Body of pancreas (tissue), 4 donors: ENCODE measurements at regions not wholly inside any gene's neighbourhood (a gene's known extent, or its start where the extent isn't known, plus 50 kb on each side); places are given as distances from the start of the nearest gene placed in this dataset.

Experiments
- ATAC-seq: fragments of 150-250 bp; one replicate; pipeline ENCODE4 v1.9.1; 2016
- DNase-seq, 4 donors: peaks; one replicate each; pipeline ENCODE4 v3.0.0-alpha.2; 2019
- H3K27ac ChIP-seq, 4 donors: fragments of 200-600 bp; sonication (generic); 1 replicate in 3 of 4; 2 replicates in 1 of 4; pipeline versions ENCODE4 v1.5.1 to v1.6.1; 2016 to 2019; ENCODE audit warnings: mild to moderate bottlenecking in 1 of 4, mixed read lengths in 1 of 4, moderate library complexity in 1 of 4
- H3K27me3 ChIP-seq, 2 donors: fragments of 200-600 bp; sonication (generic); one replicate each; pipeline ENCODE4 v1.6.0; 2016; ENCODE audit warnings: mild to moderate bottlenecking in 1 of 2
- H3K36me3 ChIP-seq, 2 donors: fragments of 200-600 bp; sonication (generic); replicated peaks in 1 of 2; 2 replicates each; pipeline ENCODE4 v1.5.1; 2016; ENCODE audit warnings: low read depth in 2 of 2; ENCODE audit not compliant: insufficient read depth in 1 of 2
- H3K4me1 ChIP-seq: fragments of 200-600 bp; sonication (generic); one replicate; pipeline ENCODE4 v1.6.0; 2016
- H3K4me3 ChIP-seq, 2 donors: fragments of 200-600 bp; sonication (generic); 1 replicate in 1 of 2; 2 replicates in 1 of 2; pipeline ENCODE4 v1.5.1; 2016 to 2019
- H3K9me3 ChIP-seq, 3 donors: fragments of 200-600 bp; sonication (generic); 1 replicate in 2 of 3; 2 replicates in 1 of 3; pipeline ENCODE4 v1.5.1; 2016
- POLR2A ChIP-seq, 3 donors: fragments of 450-650 bp; IDR thresholded peaks; one replicate each; pipeline ENCODE4 v1.6.1; 2016; ENCODE audit warnings: antibody characterized with exemption in 3 of 3, mild to moderate bottlenecking in 2 of 3
- WGBS, 2 donors: methylation state at CpG; one replicate each; pipeline ENCODE4 v1.1.5; 2017; 5-methylcytosine and 5-hydroxymethylcytosine counted together
- intact Hi-C: fragments of 100-400 bp; cut with DNase I; formaldehyde crosslinking; loops from one replicate; pipeline ENCODE4 v1.15.1; 2023
- TF ChIP-seq, protein P1 (sequence below), 7 experiments: fragments of 450-650 bp in 4 of 7; fragments of 200-600 bp in 3 of 7; sonication (generic) in 3 of 7; IDR thresholded peaks; one replicate each; pipeline ENCODE4 v1.5.1; 2016 to 2019; ENCODE audit warnings: antibody characterized with exemption in 7 of 7

DNA sequence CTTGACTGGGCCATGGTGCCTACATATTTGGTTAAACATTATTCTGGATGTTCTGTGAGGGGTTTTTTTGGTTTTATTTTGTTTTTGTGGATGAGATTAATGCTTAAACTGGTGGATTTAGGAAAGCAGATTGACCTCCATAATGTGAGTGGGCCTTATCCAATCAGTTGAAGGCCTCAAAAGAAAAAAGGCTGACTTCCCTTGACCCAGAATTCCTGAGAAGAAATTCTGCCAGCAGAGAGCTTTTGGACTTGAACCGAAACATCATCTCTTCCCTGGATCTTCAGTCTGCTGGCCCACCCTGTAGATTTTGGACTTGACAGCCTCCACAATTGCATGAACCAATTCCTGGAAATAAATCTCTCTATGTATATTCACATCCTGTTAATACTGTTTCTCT, 94.4 kb downstream of the ADRA2A start:
- Histone ChIP-seq H3K36me3 (no peaks in the 10 kb centered on the region), H3K9me3 (no peaks in the 10 kb centered on the region), H3K4me3 (no peak overlapping the region), H3K27ac (no peak overlapping the region), H3K27me3 (no peaks in the 10 kb centered on the region), H3K4me1 (no peaks in the 10 kb centered on the region)
- intact Hi-C loops: no loop called here
- DNase-seq (no peak), ATAC-seq (no peak)
- WGBS, 2 donors: 84 to 87% methylated on average over 1 of the region's 1 CpG
- TF ChIP-seq POLR2A (IDR thresholded peaks at IDR 0.05): no peak
- TF ChIP-seq, protein P1, sequence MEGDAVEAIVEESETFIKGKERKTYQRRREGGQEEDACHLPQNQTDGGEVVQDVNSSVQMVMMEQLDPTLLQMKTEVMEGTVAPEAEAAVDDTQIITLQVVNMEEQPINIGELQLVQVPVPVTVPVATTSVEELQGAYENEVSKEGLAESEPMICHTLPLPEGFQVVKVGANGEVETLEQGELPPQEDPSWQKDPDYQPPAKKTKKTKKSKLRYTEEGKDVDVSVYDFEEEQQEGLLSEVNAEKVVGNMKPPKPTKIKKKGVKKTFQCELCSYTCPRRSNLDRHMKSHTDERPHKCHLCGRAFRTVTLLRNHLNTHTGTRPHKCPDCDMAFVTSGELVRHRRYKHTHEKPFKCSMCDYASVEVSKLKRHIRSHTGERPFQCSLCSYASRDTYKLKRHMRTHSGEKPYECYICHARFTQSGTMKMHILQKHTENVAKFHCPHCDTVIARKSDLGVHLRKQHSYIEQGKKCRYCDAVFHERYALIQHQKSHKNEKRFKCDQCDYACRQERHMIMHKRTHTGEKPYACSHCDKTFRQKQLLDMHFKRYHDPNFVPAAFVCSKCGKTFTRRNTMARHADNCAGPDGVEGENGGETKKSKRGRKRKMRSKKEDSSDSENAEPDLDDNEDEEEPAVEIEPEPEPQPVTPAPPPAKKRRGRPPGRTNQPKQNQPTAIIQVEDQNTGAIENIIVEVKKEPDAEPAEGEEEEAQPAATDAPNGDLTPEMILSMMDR (IDR thresholded peaks at IDR 0.05): no peak

DNA sequence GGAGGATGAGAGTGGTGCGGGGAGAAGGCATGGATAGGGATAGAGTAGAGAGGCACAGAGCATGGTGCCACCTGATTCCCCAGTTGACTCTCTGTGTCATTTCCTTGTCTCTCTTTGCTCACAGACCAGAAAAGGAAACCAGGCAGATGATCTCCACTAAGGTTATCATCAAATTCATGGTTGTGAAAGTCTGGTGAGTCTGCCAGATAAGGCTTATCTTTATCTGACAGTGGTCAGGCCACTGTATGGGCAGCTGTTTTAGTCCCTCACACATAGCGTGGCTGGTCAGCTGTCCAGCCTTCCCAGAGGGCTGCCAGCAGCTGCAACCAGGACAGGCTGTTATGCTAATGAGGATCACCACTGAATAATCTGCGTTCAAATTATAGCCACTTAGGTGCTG, 99.0 kb downstream of the ADRA2A start:
- H3K4me3 ChIP-seq: no peak overlapping the region
- H3K27me3 ChIP-seq: no peaks in the 10 kb centered on the region
- WGBS, 2 donors: 74% methylated on average over 3 of the region's 3 CpGs
- TF ChIP-seq POLR2A (IDR thresholded peaks at IDR 0.05): no peak
- TF ChIP-seq, protein P1 (IDR thresholded peaks at IDR 0.05): no peak
- H3K27ac ChIP-seq: no peak overlapping the region
- no peaks in the 10 kb centered on the region for H3K4me1 ChIP-seq
- intact Hi-C loops: no loop called here
- ATAC-seq (no peak), DNase-seq (no peak)
- no peaks in the 10 kb centered on the region for H3K9me3 ChIP-seq
- H3K36me3 ChIP-seq: no peaks in the 10 kb centered on the region

DNA sequence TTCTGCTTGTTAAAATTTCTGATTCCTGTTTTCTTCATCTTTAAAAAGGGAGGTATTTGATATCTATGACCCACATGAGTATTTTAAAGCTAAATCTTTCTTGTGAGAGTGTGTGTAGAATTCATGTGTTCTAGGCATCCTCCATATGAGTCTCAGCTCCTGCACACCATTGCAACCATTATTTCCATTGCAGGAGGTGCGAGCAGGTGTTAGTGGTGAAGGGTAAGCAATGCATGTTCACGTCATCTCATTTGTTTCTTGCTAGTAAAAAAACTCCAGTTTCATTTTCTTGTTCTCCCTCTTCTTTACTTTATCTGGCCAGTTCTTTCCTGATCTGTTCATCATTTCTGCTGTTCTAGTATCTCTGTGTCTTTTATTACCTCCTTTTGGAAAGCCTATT, 100.5 kb downstream of the ADRA2A start:
- DNase-seq (no peak), ATAC-seq (no peak)
- no peaks in the 10 kb centered on the region for H3K36me3 ChIP-seq
- 90 to 96% methylated on average over 2 of the region's 2 CpGs for WGBS, 2 donors
- TF ChIP-seq, protein P1 (IDR thresholded peaks at IDR 0.05): no peak
- H3K4me3 ChIP-seq: no peak overlapping the region
- intact Hi-C loops: no loop called here
- H3K27me3 ChIP-seq: no peaks in the 10 kb centered on the region
- H3K4me1 ChIP-seq: no peaks in the 10 kb centered on the region
- H3K9me3 ChIP-seq: no peaks in the 10 kb centered on the region
- H3K27ac ChIP-seq: no peak overlapping the region

DNA sequence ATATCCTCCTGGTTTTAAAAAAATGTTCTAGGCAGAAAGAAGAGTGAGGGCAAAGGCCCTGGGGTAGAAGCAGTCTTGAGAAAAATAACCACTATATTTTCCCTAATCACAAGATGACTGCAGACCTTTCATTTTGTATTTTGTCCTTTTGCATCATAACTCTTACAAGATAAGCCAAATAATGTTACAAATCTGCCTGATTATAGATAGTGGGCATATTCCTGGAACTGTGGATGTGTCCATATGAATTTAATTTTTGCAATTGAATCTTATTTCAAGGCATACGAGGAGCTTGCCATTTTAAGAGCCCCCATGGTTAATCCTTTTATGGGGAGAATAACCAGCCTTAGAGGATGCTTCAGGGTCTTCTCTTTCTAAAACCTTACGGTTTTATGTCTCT, 102.7 kb downstream of the ADRA2A start:
- H3K36me3 ChIP-seq: no peaks in the 10 kb centered on the region
- no peak overlapping the region for H3K4me3 ChIP-seq
- no peaks in the 10 kb centered on the region for H3K9me3 ChIP-seq
- 71 to 76% methylated on average over 2 of the region's 2 CpGs for WGBS, 2 donors
- ATAC-seq (no peak), DNase-seq (no peak)
- intact Hi-C loops: no loop called here
- no peaks in the 10 kb centered on the region for H3K4me1 ChIP-seq
- TF ChIP-seq, protein P1 (IDR thresholded peaks at IDR 0.05): no peak
- no peak for TF ChIP-seq POLR2A (IDR thresholded peaks at IDR 0.05)
- no peak overlapping the region for H3K27ac ChIP-seq
- H3K27me3 ChIP-seq: no peaks in the 10 kb centered on the region

DNA sequence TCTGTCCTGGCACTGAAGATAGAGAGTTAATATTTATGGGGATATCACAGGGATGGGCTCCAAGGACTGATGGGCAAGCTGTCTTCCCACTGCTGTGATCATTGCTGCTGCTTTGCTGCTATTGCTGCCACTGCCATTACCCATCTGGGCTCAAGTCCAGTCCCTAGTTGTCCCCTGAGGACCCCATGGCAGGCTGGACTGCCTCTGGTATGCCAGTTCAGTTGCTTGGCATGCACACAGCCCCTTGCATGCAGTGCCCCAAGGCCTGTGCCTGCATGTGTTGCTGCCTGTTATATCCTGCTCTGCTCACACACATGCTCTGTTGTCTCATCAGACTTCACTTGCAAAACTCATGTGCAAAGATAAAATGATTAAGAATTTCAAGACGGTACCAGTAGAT, 109.5 kb downstream of the ADRA2A start:
- H3K4me3 ChIP-seq: no peak overlapping the region
- DNase-seq (no peak), ATAC-seq (no peak)
- WGBS, 2 donors: 75 to 87% methylated on average over 1 of the region's 1 CpG
- TF ChIP-seq POLR2A (IDR thresholded peaks at IDR 0.05): no peak
- H3K27ac ChIP-seq: no peak overlapping the region
- no peaks in the 10 kb centered on the region for H3K9me3 ChIP-seq
- intact Hi-C loops: no loop called here
- H3K27me3 ChIP-seq: no peaks in the 10 kb centered on the region
- no peaks in the 10 kb centered on the region for H3K36me3 ChIP-seq
- H3K4me1 ChIP-seq: no peaks in the 10 kb centered on the region
